ENCODE measurements at regions not wholly inside any gene's neighbourhood (a gene's known extent, or its start where the extent isn't known, plus 50 kb on each side); places are given as distances from the start of the nearest gene placed in this dataset.

DNA sequence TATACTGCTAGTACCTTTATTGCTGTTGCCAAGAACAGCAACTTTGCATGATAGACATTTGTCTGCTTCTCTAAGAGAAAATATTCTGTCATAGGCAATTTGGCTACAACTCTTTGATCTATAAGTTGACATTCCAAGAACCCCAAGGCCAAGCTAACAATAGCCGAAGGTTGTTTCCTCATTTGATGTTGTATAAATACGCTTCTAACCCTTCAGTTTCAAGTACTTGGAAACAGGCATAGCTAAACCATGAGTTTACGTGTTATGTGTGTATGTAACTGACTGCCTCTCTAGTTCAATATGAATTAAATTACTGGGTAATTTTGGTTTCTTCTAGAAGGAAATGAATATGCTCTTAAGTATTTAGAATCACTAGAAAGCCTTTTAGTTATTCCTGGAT is 1034.0 kb downstream of the TLE4 start:
- TF ChIP-seq POLR2AphosphoS5 (IDR thresholded peaks at IDR 0.05; ENCODE audit: insufficient read depth, low read depth, low read length) (no peak), EZH2 (IDR thresholded peaks at IDR 0.05; ENCODE audit: borderline replicate concordance, low read depth, low read length, severe bottlenecking) (no peak), FOS (IDR thresholded peaks at IDR 0.05; ENCODE audit: borderline replicate concordance, insufficient read depth, low read length) (no peak), JUN (IDR thresholded peaks at IDR 0.05; ENCODE audit: borderline replicate concordance, insufficient read depth, insufficient read length, low read depth) (no peak), MYC (IDR thresholded peaks at IDR 0.05; ENCODE audit: low read depth, low read length) (no peak), POLR2A (IDR thresholded peaks at IDR 0.05; ENCODE audit: low read depth, low read length) (no peak), GATA2 (IDR thresholded peaks at IDR 0.05; ENCODE audit: insufficient read depth, insufficient read length, low read depth, low read length) (no peak)
- TF ChIP-seq, protein P1, sequence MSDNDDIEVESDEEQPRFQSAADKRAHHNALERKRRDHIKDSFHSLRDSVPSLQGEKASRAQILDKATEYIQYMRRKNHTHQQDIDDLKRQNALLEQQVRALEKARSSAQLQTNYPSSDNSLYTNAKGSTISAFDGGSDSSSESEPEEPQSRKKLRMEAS (IDR thresholded peaks at IDR 0.05; ENCODE audit: insufficient read depth, insufficient read length) = no peak
- TF ChIP-seq, protein P2, sequence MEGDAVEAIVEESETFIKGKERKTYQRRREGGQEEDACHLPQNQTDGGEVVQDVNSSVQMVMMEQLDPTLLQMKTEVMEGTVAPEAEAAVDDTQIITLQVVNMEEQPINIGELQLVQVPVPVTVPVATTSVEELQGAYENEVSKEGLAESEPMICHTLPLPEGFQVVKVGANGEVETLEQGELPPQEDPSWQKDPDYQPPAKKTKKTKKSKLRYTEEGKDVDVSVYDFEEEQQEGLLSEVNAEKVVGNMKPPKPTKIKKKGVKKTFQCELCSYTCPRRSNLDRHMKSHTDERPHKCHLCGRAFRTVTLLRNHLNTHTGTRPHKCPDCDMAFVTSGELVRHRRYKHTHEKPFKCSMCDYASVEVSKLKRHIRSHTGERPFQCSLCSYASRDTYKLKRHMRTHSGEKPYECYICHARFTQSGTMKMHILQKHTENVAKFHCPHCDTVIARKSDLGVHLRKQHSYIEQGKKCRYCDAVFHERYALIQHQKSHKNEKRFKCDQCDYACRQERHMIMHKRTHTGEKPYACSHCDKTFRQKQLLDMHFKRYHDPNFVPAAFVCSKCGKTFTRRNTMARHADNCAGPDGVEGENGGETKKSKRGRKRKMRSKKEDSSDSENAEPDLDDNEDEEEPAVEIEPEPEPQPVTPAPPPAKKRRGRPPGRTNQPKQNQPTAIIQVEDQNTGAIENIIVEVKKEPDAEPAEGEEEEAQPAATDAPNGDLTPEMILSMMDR (IDR thresholded peaks at IDR 0.05; ENCODE audit: extremely low read depth in 1 of 2, insufficient read depth in 1 of 2, low read depth in 1 of 2, low read length in 2 of 2) = no peak
- Histone ChIP-seq H3K4me1 (ENCODE audit: control insufficient read depth, extremely low read depth, insufficient read depth, low read length) (no peaks in the 10 kb centered on the region), H3K27ac (ENCODE audit: insufficient read depth, low read depth, low read length) (no peak overlapping the region), H3K9me3 (replicated peaks; ENCODE audit: control insufficient read depth, insufficient read depth, low read length) (no peaks in the 10 kb centered on the region), H3K9ac (replicated peaks; ENCODE audit: extremely low read depth, insufficient read depth, low read length) (no peak overlapping the region), H4K20me1 (replicated peaks; ENCODE audit: control insufficient read depth, extremely low read depth, insufficient read depth, low read length) (no peaks in the 10 kb centered on the region), H3K4me3 (replicated peaks in 1 of 3; ENCODE audit: insufficient read depth in 1 of 3, low read depth in 1 of 3, low read length in 3 of 3) (no peak overlapping the region), H3K36me3 (ENCODE audit: control insufficient read depth in 2 of 2, extremely low read depth in 1 of 2, insufficient read depth in 2 of 2, low read length in 2 of 2) (no peaks in the 10 kb centered on the region), H3K27me3 (ENCODE audit: control insufficient read depth in 2 of 2, insufficient read depth in 2 of 2, low read length in 2 of 2) (no peaks in the 10 kb centered on the region), H2AFZ (ENCODE audit: low read depth, low read length) (no peak overlapping the region), H3K4me2 (ENCODE audit: insufficient read depth, low read length) (no peak overlapping the region), H3K9me1 (replicated peaks; ENCODE audit: control insufficient read depth, extremely low read depth, insufficient read depth, low read length) (no peaks in the 10 kb centered on the region), H3K79me2 (ENCODE audit: control insufficient read depth, insufficient read depth, low read length) (no peaks in the 10 kb centered on the region)
- FAIRE-seq (no peak), DNase-seq (ENCODE audit: low read depth, low spot score) (no peak)
- POLR2A ChIA-PET = no interaction called here
- dilution Hi-C loops (cut with MboI; ENCODE audit: extremely low pct_ligation_motif_present, low sequenced_read_pairs) (no loop called here), intact Hi-C loops (cut with micrococcal nuclease) (loop anchor here (10.0 kb wide), 1 partner anchor 1079 kb away; the partner anchor contains the start of gene TLE1)
- BruUV-seq (replicated peaks) = no TSS peak
- CTCF ChIA-PET = no interaction called here
